Peyer's patch (tissue), 4 donors: ENCODE measurements at regions not wholly inside any gene's neighbourhood (a gene's known extent, or its start where the extent isn't known, plus 50 kb on each side); places are given as distances from the start of the nearest gene placed in this dataset.

Experiments used
- DNase-seq, 3 donors: peaks; one replicate each; pipeline ENCODE4 v3.0.0-alpha.2; 2017 to 2019
- H3K27ac ChIP-seq, 4 donors: fragments of 200-600 bp; sonication (generic); one replicate each; pipeline ENCODE4 v1.5.1; 2016 to 2019
- H3K27me3 ChIP-seq, 2 donors: fragments of 200-600 bp; sonication (generic); one replicate each; pipeline ENCODE4 v1.5.1; 2019
- H3K36me3 ChIP-seq, 3 donors: fragments of 200-600 bp; sonication (generic); one replicate each; pipeline ENCODE4 v1.5.1; 2016 to 2019
- H3K4me1 ChIP-seq, 4 donors: fragments of 200-600 bp; sonication (generic); one replicate each; pipeline ENCODE4 v1.5.1; 2016 to 2019
- H3K4me3 ChIP-seq, 4 donors: fragments of 200-600 bp; sonication (generic); 1 replicate in 3 of 4; 2 replicates in 1 of 4; pipeline ENCODE4 v1.5.1; 2016 to 2019; ENCODE audit warnings: mild to moderate bottlenecking in 1 of 4
- H3K9me3 ChIP-seq, 4 donors: fragments of 200-600 bp; sonication (generic); one replicate each; pipeline ENCODE4 v1.5.1; 2016 to 2019; ENCODE audit warnings: mild to moderate bottlenecking in 1 of 4
- POLR2A ChIP-seq, 2 donors: fragments of 450-650 bp; IDR thresholded peaks; one replicate each; pipeline ENCODE4 v1.5.1; 2017; ENCODE audit warnings: antibody characterized with exemption in 2 of 2, mild to moderate bottlenecking in 2 of 2, moderate library complexity in 2 of 2
- TF ChIP-seq, protein P1 (sequence below), 6 experiments: fragments of 450-650 bp in 4 of 6; fragments of 200-600 bp in 2 of 6; sonication (generic) in 1 of 6; IDR thresholded peaks; one replicate each; pipeline ENCODE4 v1.5.1; 2017 to 2019; ENCODE audit warnings: antibody characterized with exemption in 6 of 6, mild to moderate bottlenecking in 3 of 6, moderate library complexity in 1 of 6

DNA sequence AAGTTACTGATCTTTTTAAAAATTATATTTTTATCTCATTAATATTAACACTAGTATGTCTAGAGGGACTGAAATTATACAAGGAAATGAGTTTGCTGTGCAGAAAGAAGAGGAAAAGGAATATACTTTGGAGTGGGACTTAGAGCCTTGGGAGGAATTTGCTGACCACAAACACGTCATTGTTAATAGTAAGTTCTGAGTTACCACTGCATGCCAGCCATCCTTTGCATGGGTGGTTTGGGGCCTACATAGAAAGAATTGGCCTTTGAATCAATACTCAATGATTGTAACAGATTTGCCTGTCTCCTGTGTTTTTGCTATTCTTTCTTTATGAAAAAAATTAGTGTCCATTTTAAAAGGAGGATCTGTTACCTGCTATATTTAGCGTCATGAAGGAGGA is 232.6 kb upstream of the TNC start:
- Histone ChIP-seq H3K27me3 (no peaks in the 10 kb centered on the region), H3K36me3 (no peaks in the 10 kb centered on the region), H3K4me3 (no peak overlapping the region), H3K9me3 (no peaks in the 10 kb centered on the region), H3K27ac (no peak overlapping the region), H3K4me1 (no peaks in the 10 kb centered on the region)
- TF ChIP-seq, protein P1, sequence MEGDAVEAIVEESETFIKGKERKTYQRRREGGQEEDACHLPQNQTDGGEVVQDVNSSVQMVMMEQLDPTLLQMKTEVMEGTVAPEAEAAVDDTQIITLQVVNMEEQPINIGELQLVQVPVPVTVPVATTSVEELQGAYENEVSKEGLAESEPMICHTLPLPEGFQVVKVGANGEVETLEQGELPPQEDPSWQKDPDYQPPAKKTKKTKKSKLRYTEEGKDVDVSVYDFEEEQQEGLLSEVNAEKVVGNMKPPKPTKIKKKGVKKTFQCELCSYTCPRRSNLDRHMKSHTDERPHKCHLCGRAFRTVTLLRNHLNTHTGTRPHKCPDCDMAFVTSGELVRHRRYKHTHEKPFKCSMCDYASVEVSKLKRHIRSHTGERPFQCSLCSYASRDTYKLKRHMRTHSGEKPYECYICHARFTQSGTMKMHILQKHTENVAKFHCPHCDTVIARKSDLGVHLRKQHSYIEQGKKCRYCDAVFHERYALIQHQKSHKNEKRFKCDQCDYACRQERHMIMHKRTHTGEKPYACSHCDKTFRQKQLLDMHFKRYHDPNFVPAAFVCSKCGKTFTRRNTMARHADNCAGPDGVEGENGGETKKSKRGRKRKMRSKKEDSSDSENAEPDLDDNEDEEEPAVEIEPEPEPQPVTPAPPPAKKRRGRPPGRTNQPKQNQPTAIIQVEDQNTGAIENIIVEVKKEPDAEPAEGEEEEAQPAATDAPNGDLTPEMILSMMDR (IDR thresholded peaks at IDR 0.05): no peak
- TF ChIP-seq POLR2A (IDR thresholded peaks at IDR 0.05): no peak
- no peak for DNase-seq

DNA sequence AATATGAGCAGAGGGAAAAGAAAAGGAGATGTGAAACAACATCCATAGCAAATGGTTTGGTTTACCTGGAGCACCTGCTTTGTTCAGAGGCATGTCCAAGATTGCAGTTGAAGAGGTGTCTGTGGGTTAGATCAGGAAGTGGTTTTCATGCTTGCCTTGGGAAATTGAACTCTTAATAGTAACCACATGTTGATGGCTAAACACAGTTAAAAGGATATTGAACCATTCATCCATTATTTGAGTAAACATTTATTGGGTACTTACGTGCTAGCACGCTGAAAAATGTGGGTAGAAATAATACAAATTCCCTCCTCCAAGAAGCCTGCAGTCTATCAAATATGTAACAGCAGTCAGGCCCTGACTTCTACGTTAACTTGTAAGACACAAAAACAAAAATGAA is 235.7 kb upstream of the TNC start:
- no peak for TF ChIP-seq POLR2A (IDR thresholded peaks at IDR 0.05)
- H3K4me3 ChIP-seq: no peak overlapping the region
- no peaks in the 10 kb centered on the region for H3K4me1 ChIP-seq
- H3K36me3 ChIP-seq: no peaks in the 10 kb centered on the region
- no peak overlapping the region for H3K27ac ChIP-seq
- no peaks in the 10 kb centered on the region for H3K9me3 ChIP-seq
- DNase-seq: no peak
- no peaks in the 10 kb centered on the region for H3K27me3 ChIP-seq

GRCh38 chr9:115357821-115358220 is 239.9 kb upstream of the TNC start:
- no peaks in the 10 kb centered on the region for H3K9me3 ChIP-seq
- no peaks in the 10 kb centered on the region for H3K27me3 ChIP-seq
- H3K36me3 ChIP-seq: no peaks in the 10 kb centered on the region
- H3K4me1 ChIP-seq: no peaks in the 10 kb centered on the region
- no peak overlapping the region for H3K27ac ChIP-seq
- DNase-seq: no peak
- H3K4me3 ChIP-seq: no peak overlapping the region
- TF ChIP-seq, protein P1 (IDR thresholded peaks at IDR 0.05): no peak
- TF ChIP-seq POLR2A (IDR thresholded peaks at IDR 0.05): no peak

DNA sequence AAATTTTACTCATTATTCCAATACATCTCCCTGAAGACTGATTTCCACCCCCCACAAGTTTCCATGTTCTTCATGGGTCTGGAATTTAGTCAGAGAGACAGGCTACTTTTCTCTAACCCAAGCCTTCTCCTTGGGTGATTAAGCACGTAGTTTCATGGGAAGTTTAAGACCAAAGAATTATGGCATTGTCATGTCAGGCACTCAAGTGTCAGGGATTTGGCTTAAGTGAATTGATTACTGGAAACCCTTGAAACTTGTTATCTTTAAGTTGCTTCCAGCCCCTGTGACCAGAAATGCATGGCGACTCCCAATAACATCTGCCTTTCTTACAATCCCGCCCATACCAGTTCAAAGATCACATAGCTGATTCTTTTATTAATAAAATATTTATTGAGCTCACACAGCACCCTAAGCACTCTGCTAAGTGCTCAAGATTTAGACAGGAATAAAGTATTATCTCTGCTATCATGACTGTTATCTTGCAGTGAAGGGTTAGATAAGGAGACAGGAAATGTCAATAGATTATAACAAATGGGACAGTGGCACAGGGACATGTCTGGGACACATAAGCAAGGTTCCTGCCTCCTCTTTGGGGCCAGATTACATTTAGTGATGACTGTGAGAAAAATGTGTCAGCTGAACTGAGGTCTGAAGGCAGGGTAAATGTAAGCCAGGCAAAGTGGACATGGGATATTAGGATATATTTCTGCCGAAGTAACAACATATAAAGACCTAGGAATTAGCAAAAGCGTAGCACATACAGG is 241.2 kb upstream of the TNC start:
- H3K4me3 ChIP-seq: no peak overlapping the region
- no peaks in the 10 kb centered on the region for H3K9me3 ChIP-seq
- no peaks in the 10 kb centered on the region for H3K27me3 ChIP-seq
- no peak for TF ChIP-seq POLR2A (IDR thresholded peaks at IDR 0.05)
- TF ChIP-seq, protein P1 (IDR thresholded peaks at IDR 0.05): no peak
- H3K27ac ChIP-seq: no peak overlapping the region
- DNase-seq: no peak
- no peaks in the 10 kb centered on the region for H3K4me1 ChIP-seq
- no peaks in the 10 kb centered on the region for H3K36me3 ChIP-seq

GRCh38 chr9:115360122-115360521 is 242.2 kb upstream of the TNC start:
- no peak for DNase-seq
- H3K27me3 ChIP-seq: no peaks in the 10 kb centered on the region
- H3K27ac ChIP-seq: no peak overlapping the region
- H3K4me1 ChIP-seq: no peaks in the 10 kb centered on the region
- no peaks in the 10 kb centered on the region for H3K36me3 ChIP-seq
- H3K9me3 ChIP-seq: no peaks in the 10 kb centered on the region
- H3K4me3 ChIP-seq: no peak overlapping the region
- TF ChIP-seq, protein P1 (IDR thresholded peaks at IDR 0.05): no peak
- no peak for TF ChIP-seq POLR2A (IDR thresholded peaks at IDR 0.05)

DNA sequence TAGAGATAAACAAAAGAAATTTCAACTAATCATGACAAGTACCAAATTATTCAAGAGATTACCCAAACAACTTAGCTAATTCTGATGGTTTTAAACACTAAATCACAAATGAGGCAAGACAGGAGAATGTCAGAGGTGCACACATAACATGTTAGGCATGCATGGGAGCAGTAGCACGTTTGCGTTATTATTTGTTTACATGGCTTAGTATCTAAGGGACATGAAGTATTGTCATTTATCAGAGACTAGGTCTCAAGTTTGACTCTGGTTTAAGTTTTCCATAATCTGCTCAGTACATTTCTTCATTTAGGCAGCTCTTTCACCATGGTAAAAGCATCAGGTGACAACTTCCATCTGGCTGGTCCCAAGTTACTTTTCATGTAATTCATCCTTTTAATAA is 244.1 kb upstream of the TNC start:
- H3K36me3 ChIP-seq: no peaks in the 10 kb centered on the region
- no peak for TF ChIP-seq POLR2A (IDR thresholded peaks at IDR 0.05)
- TF ChIP-seq, protein P1 (IDR thresholded peaks at IDR 0.05): no peak
- no peak for DNase-seq
- no peak overlapping the region for H3K4me3 ChIP-seq
- H3K4me1 ChIP-seq: no peaks in the 10 kb centered on the region
- H3K9me3 ChIP-seq: no peaks in the 10 kb centered on the region
- H3K27me3 ChIP-seq: no peaks in the 10 kb centered on the region
- no peak overlapping the region for H3K27ac ChIP-seq
